Endothelial cell of umbilical vein (primary cell): ENCODE measurements at regions not wholly inside any gene's neighbourhood (a gene's known extent, or its start where the extent isn't known, plus 50 kb on each side); places are given as distances from the start of the nearest gene placed in this dataset.

Experiments
- EZH2 ChIP-seq: IDR thresholded peaks from 2 replicates; pipeline ENCODE4 v1.6.1; 2012; ENCODE audit warnings: borderline replicate concordance, low read depth, mild to moderate bottlenecking, moderate library complexity, low read length, inconsistent platforms; ENCODE audit not compliant: severe bottlenecking
- GATA2 ChIP-seq: IDR thresholded peaks from 2 replicates; pipeline ENCODE4 v1.7.0; 2011; ENCODE audit warnings: low read depth, mild to moderate bottlenecking, moderate library complexity, mixed read lengths, low read length; ENCODE audit not compliant: insufficient read length, insufficient read depth
- JUN ChIP-seq: IDR thresholded peaks from 2 replicates; pipeline ENCODE4 v1.6.1; 2011; ENCODE audit warnings: borderline replicate concordance, low read depth; ENCODE audit not compliant: insufficient read length, insufficient read depth
- MYC ChIP-seq: IDR thresholded peaks from one replicate; pipeline ENCODE4 v1.6.1; 2011; ENCODE audit warnings: mild to moderate bottlenecking, low read depth, low read length
- POLR2A ChIP-seq: IDR thresholded peaks from 2 replicates; pipeline ENCODE4 v1.6.1; 2012; ENCODE audit warnings: low read depth, mild to moderate bottlenecking, control low read depth, low read length
- POLR2AphosphoS5 ChIP-seq: IDR thresholded peaks from 2 replicates; pipeline ENCODE4 v1.6.1; 2012; ENCODE audit warnings: low read depth, mild to moderate bottlenecking, control low read depth, low read length, moderate library complexity; ENCODE audit not compliant: insufficient read depth
- TF ChIP-seq, protein P1 (sequence below), 2 donors: IDR thresholded peaks; 1 replicate in 1 of 2; 2 replicates in 1 of 2; pipeline ENCODE4 v1.5.1; 2011; ENCODE audit warnings: low read length in 2 of 2, mild to moderate bottlenecking in 2 of 2, moderate library complexity in 2 of 2, control low read depth in 1 of 2, inconsistent platforms in 1 of 2, low read depth in 1 of 2; ENCODE audit not compliant: insufficient read depth in 1 of 2; ENCODE audit errors: extremely low read depth in 1 of 2
- TF ChIP-seq, protein P2 (sequence below): IDR thresholded peaks from 2 replicates; pipeline ENCODE4 v1.6.1; 2011; ENCODE audit not compliant: insufficient read depth, insufficient read length

DNA sequence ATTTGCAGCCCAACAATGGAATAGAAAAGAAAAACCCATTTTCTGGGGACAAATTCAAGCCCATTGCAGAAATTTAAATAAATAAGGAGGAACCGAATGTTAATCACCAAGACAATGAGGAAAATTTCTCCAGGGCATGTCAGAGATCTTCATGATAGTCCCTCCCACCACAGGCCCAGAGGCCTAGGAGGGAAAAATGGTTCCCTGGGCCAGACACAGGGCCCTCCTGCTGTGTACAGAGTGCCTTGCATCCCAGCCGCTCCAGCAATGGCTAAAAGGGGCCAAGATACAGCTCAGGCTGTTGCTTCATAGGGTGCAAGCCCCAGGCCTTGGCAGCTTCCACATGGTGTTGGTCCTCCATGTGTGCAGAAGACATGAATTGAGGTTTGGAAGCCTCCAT lies 73.4 kb upstream of the FOXE1 start:
- TF ChIP-seq POLR2A (no peak), POLR2AphosphoS5 (no peak), EZH2 (no peak), MYC (no peak), JUN (no peak), GATA2 (no peak)
- TF ChIP-seq, protein P1, sequence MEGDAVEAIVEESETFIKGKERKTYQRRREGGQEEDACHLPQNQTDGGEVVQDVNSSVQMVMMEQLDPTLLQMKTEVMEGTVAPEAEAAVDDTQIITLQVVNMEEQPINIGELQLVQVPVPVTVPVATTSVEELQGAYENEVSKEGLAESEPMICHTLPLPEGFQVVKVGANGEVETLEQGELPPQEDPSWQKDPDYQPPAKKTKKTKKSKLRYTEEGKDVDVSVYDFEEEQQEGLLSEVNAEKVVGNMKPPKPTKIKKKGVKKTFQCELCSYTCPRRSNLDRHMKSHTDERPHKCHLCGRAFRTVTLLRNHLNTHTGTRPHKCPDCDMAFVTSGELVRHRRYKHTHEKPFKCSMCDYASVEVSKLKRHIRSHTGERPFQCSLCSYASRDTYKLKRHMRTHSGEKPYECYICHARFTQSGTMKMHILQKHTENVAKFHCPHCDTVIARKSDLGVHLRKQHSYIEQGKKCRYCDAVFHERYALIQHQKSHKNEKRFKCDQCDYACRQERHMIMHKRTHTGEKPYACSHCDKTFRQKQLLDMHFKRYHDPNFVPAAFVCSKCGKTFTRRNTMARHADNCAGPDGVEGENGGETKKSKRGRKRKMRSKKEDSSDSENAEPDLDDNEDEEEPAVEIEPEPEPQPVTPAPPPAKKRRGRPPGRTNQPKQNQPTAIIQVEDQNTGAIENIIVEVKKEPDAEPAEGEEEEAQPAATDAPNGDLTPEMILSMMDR (IDR thresholded peaks at IDR 0.05; ENCODE audit: extremely low read depth in 1 of 2, insufficient read depth in 1 of 2, low read depth in 1 of 2, low read length in 2 of 2), result no peak
- TF ChIP-seq, protein P2, sequence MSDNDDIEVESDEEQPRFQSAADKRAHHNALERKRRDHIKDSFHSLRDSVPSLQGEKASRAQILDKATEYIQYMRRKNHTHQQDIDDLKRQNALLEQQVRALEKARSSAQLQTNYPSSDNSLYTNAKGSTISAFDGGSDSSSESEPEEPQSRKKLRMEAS, result no peak
